ES-I3 (cell line): ENCODE measurements at regions not wholly inside any gene's neighbourhood (a gene's known extent, or its start where the extent isn't known, plus 50 kb on each side); places are given as distances from the start of the nearest gene placed in this dataset.
"Not testable (repeated sequence)": the region's sequence is repeated elsewhere in the genome, so short reads cannot be mapped to it uniquely, and the experiment has no call there.

Experiments used
- H3K36me3 ChIP-seq: 2 replicates; pipeline ENCODE4 v1.6.1; 2013; ENCODE audit warnings: mild to moderate bottlenecking, low read length, control low read depth, moderate library complexity; ENCODE audit not compliant: insufficient read depth
- H3K4me1 ChIP-seq: 2 replicates; pipeline ENCODE4 v1.6.1; 2013; ENCODE audit warnings: mild to moderate bottlenecking, control low read depth, low read length; ENCODE audit not compliant: insufficient read depth
- H3K9ac ChIP-seq: 2 replicates; pipeline ENCODE4 v1.6.1; 2013; ENCODE audit warnings: low read depth, mild to moderate bottlenecking, low read length, moderate library complexity
- H3K9me3 ChIP-seq: 2 replicates; pipeline ENCODE4 v1.6.1; 2013; ENCODE audit warnings: mild to moderate bottlenecking, low read length, moderate library complexity; ENCODE audit not compliant: control insufficient read depth, insufficient read depth

GRCh38 chr6:82419132-82419581 is 55.5 kb downstream of the TPBG start:
- Histone ChIP-seq H3K9me3 (no peaks in the 10 kb centered on the region), H3K36me3 (no peaks in the 10 kb centered on the region), H3K4me1 (no peaks in the 10 kb centered on the region; the same call in none of the 2 replicates), H3K9ac (no peak overlapping the region)

- no peaks in the 10 kb centered on the region; the same call in none of the 2 replicates for H3K4me1 ChIP-seq
- H3K36me3 ChIP-seq, result no peaks in the 10 kb centered on the region
- no peaks in the 10 kb centered on the region for H3K9me3 ChIP-seq
- H3K9ac ChIP-seq, result no peak overlapping the region
Measured at GRCh38 chr6:82419859-82420258, 56.2 kb downstream of the TPBG start.

- H3K9ac ChIP-seq, result no peak overlapping the region
- no peaks in the 10 kb centered on the region for H3K36me3 ChIP-seq
- H3K4me1 ChIP-seq, result no peaks in the 10 kb centered on the region
- H3K9me3 ChIP-seq, result no peaks in the 10 kb centered on the region
Measured at GRCh38 chr6:82430611-82431010, 67.0 kb downstream of the TPBG start.

- Histone ChIP-seq H3K4me1 (no peaks in the 10 kb centered on the region), H3K9ac (no peak overlapping the region), H3K36me3 (no peaks in the 10 kb centered on the region), H3K9me3 (no peaks in the 10 kb centered on the region)
Measured at GRCh38 chr6:82436740-82437139, 73.1 kb downstream of the TPBG start.

GRCh38 chr6:82437701-82438100 is 74.1 kb downstream of the TPBG start:
- H3K4me1 ChIP-seq, result no peaks in the 10 kb centered on the region
- no peaks in the 10 kb centered on the region for H3K9me3 ChIP-seq
- H3K36me3 ChIP-seq, result no peaks in the 10 kb centered on the region
- H3K9ac ChIP-seq, result no peak overlapping the region

- Histone ChIP-seq H3K9me3 (no peaks in the 10 kb centered on the region), H3K9ac (no peak overlapping the region), H3K4me1 (no peaks in the 10 kb centered on the region), H3K36me3 (no peaks in the 10 kb centered on the region)
Measured at GRCh38 chr6:82441047-82441855, 77.6 kb downstream of the TPBG start.

GRCh38 chr6:82442061-82442719 is 78.6 kb downstream of the TPBG start:
- no peak overlapping the region for H3K9ac ChIP-seq
- H3K9me3 ChIP-seq, result no peaks in the 10 kb centered on the region
- H3K36me3 ChIP-seq, result no peaks in the 10 kb centered on the region
- H3K4me1 ChIP-seq, result no peaks in the 10 kb centered on the region

GRCh38 chr6:82458147-82458546 is 94.5 kb downstream of the TPBG start:
- H3K4me1 ChIP-seq, result no peaks in the 10 kb centered on the region
- no peak overlapping the region for H3K9ac ChIP-seq
- H3K9me3 ChIP-seq, result no peaks in the 10 kb centered on the region; the same call in 1 of the 2 replicates
- H3K36me3 ChIP-seq, result no peaks in the 10 kb centered on the region

- H3K9me3 ChIP-seq, result no peaks in the 10 kb centered on the region; the same call in 1 of the 2 replicates
- H3K9ac ChIP-seq, result no peak overlapping the region
- no peaks in the 10 kb centered on the region for H3K4me1 ChIP-seq
Measured at GRCh38 chr6:82458705-82459104, 95.1 kb downstream of the TPBG start.

GRCh38 chr6:82461536-82461935 is 97.9 kb downstream of the TPBG start:
- H3K9me3 ChIP-seq, result no peaks in the 10 kb centered on the region; the same call in 1 of the 2 replicates
- H3K9ac ChIP-seq, result no peak overlapping the region
- no peaks in the 10 kb centered on the region for H3K36me3 ChIP-seq
- H3K4me1 ChIP-seq, result no peaks in the 10 kb centered on the region

More at GRCh38 chr6:82458705-82459104, 95.1 kb downstream of the TPBG start:
- H3K36me3 ChIP-seq, result no peaks in the 10 kb centered on the region

- no peaks in the 10 kb centered on the region for H3K36me3 ChIP-seq
- no peaks in the 10 kb centered on the region for H3K4me1 ChIP-seq
- no peak overlapping the region for H3K9ac ChIP-seq
- H3K9me3 ChIP-seq, result peaks cover 6% of the 10 kb centered on the region
Measured at GRCh38 chr6:82467338-82467737, 103.7 kb downstream of the TPBG start.

- H3K4me1 ChIP-seq, result not testable (repeated sequence)
Measured at GRCh38 chr6:82470123-82470522, 106.5 kb downstream of the TPBG start.

GRCh38 chr6:82475106-82475505 is 111.5 kb downstream of the TPBG start:
- H3K9ac ChIP-seq, H3K4me1 ChIP-seq, H3K36me3 ChIP-seq, H3K9me3 ChIP-seq: not testable (repeated sequence)

More at GRCh38 chr6:82470123-82470522, 106.5 kb downstream of the TPBG start:
- not testable (repeated sequence) for H3K9ac ChIP-seq, H3K9me3 ChIP-seq, H3K36me3 ChIP-seq

GRCh38 chr6:82484001-82484400 is 120.4 kb downstream of the TPBG start:
- H3K4me1 ChIP-seq, result no peaks in the 10 kb centered on the region
- H3K9me3 ChIP-seq, result peaks cover 16% of the 10 kb centered on the region
- H3K9ac ChIP-seq, result no peak overlapping the region
- no peaks in the 10 kb centered on the region for H3K36me3 ChIP-seq
